AG04449 (cell line): ENCODE measurements at regions not wholly inside any gene's neighbourhood (a gene's known extent, or its start where the extent isn't known, plus 50 kb on each side); places are given as distances from the start of the nearest gene placed in this dataset.

Experiments
- CTCF ChIA-PET: fragments of 350-600 bp; formaldehyde crosslinking; extraction: SDS; loops from one replicate; lab custom pipeline; 2021; ENCODE audit warnings: antibody characterized with exemption; lab: Yijun Ruan, JAX
- POLR2A ChIA-PET: fragments of 400-600, 350-600 bp; formaldehyde crosslinking; extraction: SDS; loops from one replicate; lab custom pipeline; 2020; ENCODE audit warnings: antibody characterized with exemption, inconsistent platforms; lab: Yijun Ruan, JAX
- DNase-seq: peaks from one replicate; pipeline ENCODE4 v3.0.0-alpha.2; 2010; ENCODE audit warnings: low read depth, low spot score
- H3K4me3 ChIP-seq: 2 replicates; pipeline ENCODE4 v1.5.1; 2011; ENCODE audit warnings: low read depth, mild to moderate bottlenecking, control low read depth, low read length
- TF ChIP-seq, protein P1 (sequence below): IDR thresholded peaks from one replicate; pipeline ENCODE4 v1.5.1; 2011; ENCODE audit warnings: mild to moderate bottlenecking, moderate library complexity, low read length, control low read depth, inconsistent platforms; ENCODE audit not compliant: insufficient read depth; ENCODE audit errors: missing control alignments

DNA sequence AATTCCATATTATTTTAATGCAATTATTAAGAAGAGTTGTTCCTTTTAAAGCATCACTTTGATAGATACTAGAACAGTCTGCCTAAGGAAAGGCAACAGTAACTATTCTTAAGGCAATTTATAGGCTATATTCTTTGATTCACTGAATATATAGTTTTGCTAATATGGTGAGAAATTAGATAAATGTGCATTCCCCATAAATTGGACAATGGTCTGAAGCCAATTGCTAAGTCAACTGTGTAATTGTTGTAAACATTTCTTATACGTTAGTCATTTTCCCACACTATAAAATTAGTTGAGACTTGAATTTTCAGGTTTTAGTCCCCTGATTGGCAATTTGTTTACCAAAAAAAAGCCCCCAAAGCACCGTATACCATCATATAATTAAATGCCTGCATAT lies 263.0 kb upstream of the NECTIN3 start:
- TF ChIP-seq, protein P1, sequence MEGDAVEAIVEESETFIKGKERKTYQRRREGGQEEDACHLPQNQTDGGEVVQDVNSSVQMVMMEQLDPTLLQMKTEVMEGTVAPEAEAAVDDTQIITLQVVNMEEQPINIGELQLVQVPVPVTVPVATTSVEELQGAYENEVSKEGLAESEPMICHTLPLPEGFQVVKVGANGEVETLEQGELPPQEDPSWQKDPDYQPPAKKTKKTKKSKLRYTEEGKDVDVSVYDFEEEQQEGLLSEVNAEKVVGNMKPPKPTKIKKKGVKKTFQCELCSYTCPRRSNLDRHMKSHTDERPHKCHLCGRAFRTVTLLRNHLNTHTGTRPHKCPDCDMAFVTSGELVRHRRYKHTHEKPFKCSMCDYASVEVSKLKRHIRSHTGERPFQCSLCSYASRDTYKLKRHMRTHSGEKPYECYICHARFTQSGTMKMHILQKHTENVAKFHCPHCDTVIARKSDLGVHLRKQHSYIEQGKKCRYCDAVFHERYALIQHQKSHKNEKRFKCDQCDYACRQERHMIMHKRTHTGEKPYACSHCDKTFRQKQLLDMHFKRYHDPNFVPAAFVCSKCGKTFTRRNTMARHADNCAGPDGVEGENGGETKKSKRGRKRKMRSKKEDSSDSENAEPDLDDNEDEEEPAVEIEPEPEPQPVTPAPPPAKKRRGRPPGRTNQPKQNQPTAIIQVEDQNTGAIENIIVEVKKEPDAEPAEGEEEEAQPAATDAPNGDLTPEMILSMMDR = no peak
- POLR2A ChIA-PET = no interaction called here
- no peak overlapping the region for H3K4me3 ChIP-seq
- CTCF ChIA-PET = no interaction called here
- no peak for DNase-seq

DNA sequence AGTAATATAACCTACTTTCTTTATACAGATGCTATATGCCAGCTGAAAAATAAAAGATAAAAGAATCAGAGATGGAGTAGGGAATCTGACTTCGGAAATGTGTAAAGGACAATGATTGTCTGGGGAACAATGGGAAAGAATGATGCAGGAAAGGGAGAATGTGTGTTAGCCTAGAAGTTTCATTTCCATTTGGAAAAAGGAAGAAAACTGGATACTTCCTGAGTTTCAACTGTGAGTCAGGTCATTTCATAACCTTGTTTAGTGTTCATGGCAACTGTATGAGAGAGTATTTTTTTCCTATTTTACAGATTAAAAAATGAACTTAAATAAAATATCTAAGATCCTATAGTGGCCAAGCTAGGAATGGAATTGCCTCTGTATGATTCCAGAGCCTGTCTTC lies 261.3 kb upstream of the NECTIN3 start:
- no peak overlapping the region for H3K4me3 ChIP-seq
- no peak for DNase-seq
- ChIA-PET POLR2A (no interaction called here), CTCF (interaction anchor here (0.9 kb wide), 1 partner anchor 21 kb away, joined by 3 read pairs; no protein-coding TSS in a partner anchor)
- TF ChIP-seq, protein P1 = no peak

DNA sequence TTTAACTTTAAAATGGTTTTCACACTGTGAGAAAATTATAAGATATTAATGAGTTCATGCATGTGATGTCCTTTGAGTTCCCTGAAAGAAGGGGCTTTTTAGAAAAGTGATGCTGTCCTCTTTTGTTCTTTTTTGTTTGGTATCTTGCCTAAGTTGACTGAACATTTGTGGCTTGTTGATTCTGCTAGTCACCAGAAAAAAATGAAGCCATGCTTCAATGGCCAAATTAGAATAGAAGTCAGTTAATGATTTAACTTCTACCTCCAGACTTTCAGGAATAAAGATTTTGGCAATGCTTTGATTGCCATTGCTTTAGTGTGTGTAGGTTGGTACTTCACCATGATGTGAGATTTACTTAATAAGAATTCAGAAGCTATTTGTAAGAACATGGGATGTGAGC lies 260.6 kb upstream of the NECTIN3 start:
- TF ChIP-seq, protein P1 = no peak
- POLR2A ChIA-PET = no interaction called here
- H3K4me3 ChIP-seq = no peak overlapping the region
- DNase-seq = no peak
- CTCF ChIA-PET = interaction anchor here (0.9 kb wide), 1 partner anchor 22 kb away, joined by 3 read pairs; no protein-coding TSS in a partner anchor

DNA sequence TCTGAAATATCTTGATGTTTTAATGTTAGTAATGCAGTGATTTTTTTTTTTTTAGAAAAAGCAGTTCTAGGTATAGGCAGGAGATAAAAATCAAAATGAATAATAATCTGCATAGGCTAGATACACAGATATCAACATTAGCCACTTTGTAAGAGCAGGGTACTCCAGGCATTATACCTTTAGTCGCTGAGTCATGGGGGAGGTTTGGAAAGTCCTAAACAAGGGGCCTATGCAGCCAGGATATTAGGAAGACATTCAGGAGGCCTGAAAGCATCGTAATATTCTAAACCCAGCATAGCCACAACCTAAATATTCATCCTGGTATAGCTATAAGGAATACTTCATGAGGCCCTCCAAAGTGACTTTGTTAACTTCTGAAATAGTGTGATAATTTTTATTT lies 258.1 kb upstream of the NECTIN3 start:
- no peak for DNase-seq
- no peak overlapping the region for H3K4me3 ChIP-seq
- CTCF ChIA-PET = no interaction called here
- TF ChIP-seq, protein P1 = no peak
- POLR2A ChIA-PET = interaction anchor here (0.9 to 1.4 kb wide), 2 partner anchors 19 to 29 kb away, joined by 3 to 4 read pairs; no protein-coding TSS in a partner anchor

DNA sequence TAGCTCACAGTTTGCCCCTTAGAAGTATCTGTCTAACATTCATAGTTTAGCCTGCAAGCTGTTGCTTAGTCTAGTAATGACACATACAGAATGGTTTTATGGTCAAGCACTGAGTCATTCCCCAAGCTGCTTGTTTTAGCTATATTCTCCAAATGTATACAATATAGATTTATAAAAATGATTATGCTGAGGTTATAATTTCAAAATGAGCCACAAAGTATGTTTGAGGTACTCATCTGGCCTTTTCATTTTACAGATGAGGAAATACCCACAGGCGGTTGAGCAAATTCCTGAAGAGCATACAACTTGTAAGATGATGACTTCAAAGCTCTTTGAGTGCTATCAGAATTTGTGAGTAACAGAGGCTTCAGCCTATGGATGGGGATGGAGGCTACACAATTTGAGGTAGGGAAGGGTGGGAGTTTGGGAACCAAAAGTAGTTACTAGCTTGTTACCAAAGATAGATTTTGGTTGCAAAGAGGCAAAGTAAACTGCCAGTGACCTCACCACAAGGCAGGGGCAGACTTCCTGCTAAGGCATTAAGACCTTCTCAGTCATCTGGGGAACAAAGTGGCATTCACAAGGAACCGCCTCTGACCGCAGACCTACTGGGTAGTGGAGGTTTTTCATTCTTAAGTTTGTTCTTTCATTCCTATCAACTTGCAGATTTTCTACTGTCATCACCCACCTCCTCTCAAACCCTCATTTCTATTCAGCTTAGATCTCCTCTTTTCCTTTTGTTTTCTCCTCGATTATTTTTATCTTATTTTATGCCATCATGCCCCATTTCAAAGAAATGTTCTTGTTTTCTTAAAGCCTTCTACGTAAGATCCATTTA lies 257.2 kb upstream of the NECTIN3 start:
- CTCF ChIA-PET = interaction anchor here (1.0 kb wide), 1 partner anchor 500 kb away, joined by 4 read pairs; no protein-coding TSS in a partner anchor
- peak; percentile 70 for DNase-seq
- no peak overlapping the region for H3K4me3 ChIP-seq
- POLR2A ChIA-PET = interaction anchor here (0.6 to 1.4 kb wide), 4 partner anchors 20 to 1075 kb away, joined by 3 to 4 read pairs (median 3); no protein-coding TSS in a partner anchor
- TF ChIP-seq, protein P1 = no peak

DNA sequence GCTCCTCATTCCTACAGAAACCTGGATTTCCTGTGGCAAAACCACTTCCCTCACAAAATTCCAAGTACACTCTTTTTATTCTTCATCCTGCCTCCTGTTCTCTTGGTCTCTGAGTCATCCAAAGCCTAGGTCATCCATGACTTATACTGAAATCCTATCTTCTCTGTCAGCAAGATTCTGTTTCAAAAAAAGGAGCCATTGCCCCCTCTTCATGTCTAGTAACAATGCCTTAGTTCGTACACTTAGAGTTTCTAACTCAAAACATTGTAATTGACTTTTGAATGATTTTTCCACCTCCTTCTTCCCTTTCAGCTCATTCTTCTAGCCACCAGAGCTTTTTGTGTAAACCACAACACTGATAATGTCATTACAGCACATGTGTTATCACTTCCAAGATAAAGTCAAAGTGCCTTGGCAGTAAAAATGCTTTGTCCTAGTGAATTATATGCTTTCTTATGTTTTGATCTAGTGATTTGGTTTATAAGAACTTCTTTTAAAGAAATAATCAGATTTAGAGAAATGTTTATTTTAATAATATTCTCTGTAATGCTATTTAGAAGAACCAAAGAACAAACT lies 256.5 kb upstream of the NECTIN3 start:
- DNase-seq = no peak
- ChIA-PET POLR2A (interaction anchor here (0.6 to 1.4 kb wide), 2 partner anchors 27 to 1076 kb away, joined by 3 to 4 read pairs; no protein-coding TSS in a partner anchor), CTCF (interaction anchor here (1.0 kb wide), 1 partner anchor 501 kb away, joined by 4 read pairs; no protein-coding TSS in a partner anchor)
- TF ChIP-seq, protein P1 = no peak
- H3K4me3 ChIP-seq = no peak overlapping the region
